ENCODE measurements at regions not wholly inside any gene's neighbourhood (a gene's known extent, or its start where the extent isn't known, plus 50 kb on each side); places are given as distances from the start of the nearest gene placed in this dataset.
"Not testable (repeated sequence)": the region's sequence is repeated elsewhere in the genome, so short reads cannot be mapped to it uniquely, and the experiment has no call there.

GRCh38 chr1:206297145-206298031, 94.0 kb downstream of the SRGAP2 start:
- H3K36me3 ChIP-seq (replicated peaks); in situ Hi-C loops (cut with MboI; ENCODE audit: low sequenced_read_pairs); DNase-seq (ENCODE audit: low spot score in 2 of 2); H3K4me3 ChIP-seq; H3K9me3 ChIP-seq; H3K27me3 ChIP-seq (ENCODE audit: low read depth); H3K4me1 ChIP-seq: not testable (repeated sequence)

- in situ Hi-C loops (cut with MboI; ENCODE audit: low sequenced_read_pairs); H3K36me3 ChIP-seq (replicated peaks); H3K4me1 ChIP-seq; H3K4me3 ChIP-seq; DNase-seq (ENCODE audit: low spot score in 2 of 2); H3K27me3 ChIP-seq (ENCODE audit: low read depth); H3K9me3 ChIP-seq: not testable (repeated sequence)
Observed at GRCh38 chr1:206298032-206298392, 94.7 kb downstream of the SRGAP2 start.

- H3K9me3 ChIP-seq; H3K36me3 ChIP-seq (replicated peaks); H3K4me3 ChIP-seq; H3K4me1 ChIP-seq; in situ Hi-C loops (cut with MboI; ENCODE audit: low sequenced_read_pairs); H3K27me3 ChIP-seq (ENCODE audit: low read depth); DNase-seq (ENCODE audit: low spot score in 2 of 2): not testable (repeated sequence)
Observed at GRCh38 chr1:206299181-206299791, 95.9 kb downstream of the SRGAP2 start.

GRCh38 chr1:206299942-206300341, 96.6 kb downstream of the SRGAP2 start:
- H3K4me3 ChIP-seq; DNase-seq (ENCODE audit: low spot score in 2 of 2); in situ Hi-C loops (cut with MboI; ENCODE audit: low sequenced_read_pairs); H3K27me3 ChIP-seq (ENCODE audit: low read depth); H3K4me1 ChIP-seq; H3K36me3 ChIP-seq (replicated peaks); H3K9me3 ChIP-seq: not testable (repeated sequence)

DNA sequence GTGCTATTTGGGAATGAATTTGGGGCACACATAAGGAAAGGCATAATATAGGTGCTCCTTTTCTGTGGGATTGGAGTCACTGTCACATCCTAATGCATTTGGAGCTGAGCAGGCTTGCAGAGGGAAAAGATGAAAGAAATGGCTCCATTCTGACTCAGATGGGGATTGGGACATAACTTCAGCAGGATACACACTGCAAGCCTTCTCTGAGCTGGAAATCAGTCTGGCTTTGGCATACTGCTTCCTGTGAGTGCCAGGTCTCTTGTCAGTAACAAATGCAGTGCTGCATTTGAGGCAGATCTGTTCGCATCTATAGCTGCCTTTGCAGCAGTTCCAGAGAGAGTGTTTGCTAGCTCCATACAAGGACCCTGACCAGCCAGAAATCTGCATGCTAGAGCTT, 98.7 kb downstream of the SRGAP2 start:
- H3K9me3 ChIP-seq; DNase-seq (ENCODE audit: low spot score in 2 of 2); H3K27me3 ChIP-seq (ENCODE audit: low read depth); H3K36me3 ChIP-seq (replicated peaks); in situ Hi-C loops (cut with MboI; ENCODE audit: low sequenced_read_pairs); H3K4me3 ChIP-seq; H3K4me1 ChIP-seq: not testable (repeated sequence)

GRCh38 chr1:206307442-206307841, 104.1 kb downstream of the SRGAP2 start:
- H3K27me3 ChIP-seq (ENCODE audit: low read depth); H3K4me3 ChIP-seq; H3K36me3 ChIP-seq (replicated peaks); H3K9me3 ChIP-seq; DNase-seq (ENCODE audit: low spot score in 2 of 2); in situ Hi-C loops (cut with MboI; ENCODE audit: low sequenced_read_pairs); H3K4me1 ChIP-seq: not testable (repeated sequence)

DNA sequence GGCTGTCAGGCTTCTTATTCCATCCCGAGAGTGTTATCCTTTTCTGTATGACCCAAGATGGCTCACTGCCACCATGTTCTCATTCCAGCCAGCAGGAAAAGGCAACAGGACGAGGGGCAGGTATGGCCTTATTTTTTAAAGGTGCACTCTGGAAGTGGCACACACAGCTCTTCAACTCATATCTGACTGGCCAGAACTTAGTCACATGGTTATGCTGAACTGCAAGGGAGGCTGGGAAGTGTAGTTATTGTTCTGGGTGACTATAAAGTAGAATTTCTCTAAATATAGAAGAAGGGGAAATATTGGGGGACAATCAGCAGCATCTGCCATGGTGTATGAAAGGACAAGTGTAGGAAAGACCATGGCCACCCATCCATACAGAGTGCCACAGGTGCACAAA, 107.6 kb downstream of the SRGAP2 start:
- in situ Hi-C loops (cut with MboI; ENCODE audit: low sequenced_read_pairs); H3K4me1 ChIP-seq; H3K27me3 ChIP-seq (ENCODE audit: low read depth); H3K9me3 ChIP-seq; DNase-seq (ENCODE audit: low spot score in 2 of 2); H3K36me3 ChIP-seq (replicated peaks); H3K4me3 ChIP-seq: not testable (repeated sequence)

DNA sequence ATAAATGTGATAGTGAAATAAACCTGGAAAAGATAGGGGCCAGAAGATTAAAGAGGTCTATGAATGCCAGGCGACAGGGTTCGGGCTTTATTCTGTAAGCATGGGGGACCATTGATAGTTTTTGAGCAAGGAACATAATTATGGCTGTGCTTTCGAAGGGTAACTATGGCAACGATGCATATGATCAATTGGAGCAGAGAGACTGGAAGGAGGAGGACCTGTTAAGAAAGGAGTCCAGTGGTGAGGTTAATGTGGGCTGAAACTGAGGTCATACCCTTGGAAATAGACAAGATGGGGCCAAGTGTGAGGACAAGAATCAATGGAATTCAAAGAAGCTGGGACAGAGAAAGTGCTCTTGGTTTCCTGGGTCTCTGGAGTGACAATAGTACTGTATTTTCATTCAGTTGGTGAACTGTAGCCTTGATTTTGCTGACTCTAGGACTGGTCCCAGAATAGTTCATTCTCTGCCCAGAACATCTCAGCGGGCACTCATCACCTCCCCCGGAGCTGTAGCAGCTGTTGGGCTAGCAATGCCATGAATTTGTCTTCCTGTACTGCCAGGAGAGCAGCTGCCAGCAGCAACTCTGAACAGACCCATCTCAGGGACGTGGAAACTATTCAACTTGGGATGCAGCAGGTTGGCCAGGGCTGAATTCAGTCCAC, 108.4 kb downstream of the SRGAP2 start:
- DNase-seq (ENCODE audit: low spot score in 2 of 2); H3K4me3 ChIP-seq; H3K9me3 ChIP-seq; H3K4me1 ChIP-seq; H3K36me3 ChIP-seq (replicated peaks); in situ Hi-C loops (cut with MboI; ENCODE audit: low sequenced_read_pairs); H3K27me3 ChIP-seq (ENCODE audit: low read depth): not testable (repeated sequence)

- DNase-seq (ENCODE audit: low spot score in 2 of 2); H3K4me3 ChIP-seq; H3K9me3 ChIP-seq; H3K27me3 ChIP-seq (ENCODE audit: low read depth); in situ Hi-C loops (cut with MboI; ENCODE audit: low sequenced_read_pairs); H3K36me3 ChIP-seq (replicated peaks); H3K4me1 ChIP-seq: not testable (repeated sequence)
Observed at GRCh38 chr1:206312274-206312665, 108.9 kb downstream of the SRGAP2 start.

GRCh38 chr1:206314951-206315636, 111.8 kb downstream of the SRGAP2 start:
- H3K4me3 ChIP-seq; H3K9me3 ChIP-seq; H3K4me1 ChIP-seq; in situ Hi-C loops (cut with MboI; ENCODE audit: low sequenced_read_pairs); H3K36me3 ChIP-seq (replicated peaks); DNase-seq (ENCODE audit: low spot score in 2 of 2); H3K27me3 ChIP-seq (ENCODE audit: low read depth): not testable (repeated sequence)

DNA sequence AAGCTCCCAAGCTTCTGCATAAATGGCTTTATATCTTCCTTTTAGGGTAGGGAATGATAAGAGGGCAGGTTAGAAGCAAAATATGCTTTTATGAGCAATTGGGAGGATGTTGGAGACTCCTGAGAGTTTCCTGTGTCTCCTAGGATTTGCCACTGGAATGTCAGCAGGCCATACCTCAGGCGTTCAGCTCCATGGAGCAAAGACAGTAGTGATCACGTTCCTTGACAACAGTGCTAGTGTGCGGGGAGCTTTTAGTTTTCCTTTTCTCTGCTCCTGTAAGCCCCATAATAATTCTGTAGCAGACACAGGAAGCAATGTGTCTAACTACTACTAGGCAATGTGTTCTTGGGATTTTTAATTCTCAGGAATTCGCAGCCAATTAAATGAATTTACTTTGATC, 113.6 kb downstream of the SRGAP2 start:
- in situ Hi-C loops (cut with MboI; ENCODE audit: low sequenced_read_pairs) = not testable (repeated sequence)

DNA sequence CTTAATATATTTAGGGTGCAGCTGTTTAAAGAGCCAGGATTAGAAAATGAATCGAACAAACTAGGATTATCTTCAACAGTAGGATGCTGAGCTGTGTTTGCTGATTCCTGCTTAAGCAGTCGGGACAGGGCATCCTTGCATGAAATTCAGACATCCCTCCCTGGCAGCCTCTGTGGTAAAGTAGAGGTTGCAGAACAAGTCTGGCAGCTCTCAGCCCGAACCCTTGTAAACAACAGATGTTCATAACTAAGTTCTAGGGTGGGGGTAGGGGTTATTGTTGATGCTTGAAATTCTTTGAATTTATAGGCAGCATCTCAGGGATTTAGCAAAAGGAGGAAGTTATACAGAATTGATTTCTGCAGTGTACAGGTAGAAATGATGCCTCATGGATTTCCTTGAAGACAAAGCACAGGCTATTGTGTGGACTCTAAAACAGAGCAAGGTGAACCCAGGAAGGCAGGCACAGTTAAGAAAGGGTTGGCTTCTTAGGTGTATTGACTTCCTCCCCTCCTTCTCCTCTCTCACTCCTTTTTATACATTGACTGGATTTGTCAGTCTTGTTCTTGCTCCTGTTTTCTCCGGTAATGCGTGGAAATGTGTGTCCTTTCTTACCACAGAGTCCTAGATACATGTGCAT, 114.7 kb downstream of the SRGAP2 start:
- H3K4me3 ChIP-seq; H3K4me1 ChIP-seq; H3K27me3 ChIP-seq (ENCODE audit: low read depth); H3K36me3 ChIP-seq (replicated peaks); in situ Hi-C loops (cut with MboI; ENCODE audit: low sequenced_read_pairs); H3K9me3 ChIP-seq; DNase-seq (ENCODE audit: low spot score in 2 of 2): not testable (repeated sequence)

More for the DNA sequence above, 113.6 kb downstream of the SRGAP2 start:
- H3K27me3 ChIP-seq (ENCODE audit: low read depth); H3K4me3 ChIP-seq; DNase-seq (ENCODE audit: low spot score in 2 of 2); H3K36me3 ChIP-seq (replicated peaks); H3K9me3 ChIP-seq; H3K4me1 ChIP-seq: not testable (repeated sequence)

DNA sequence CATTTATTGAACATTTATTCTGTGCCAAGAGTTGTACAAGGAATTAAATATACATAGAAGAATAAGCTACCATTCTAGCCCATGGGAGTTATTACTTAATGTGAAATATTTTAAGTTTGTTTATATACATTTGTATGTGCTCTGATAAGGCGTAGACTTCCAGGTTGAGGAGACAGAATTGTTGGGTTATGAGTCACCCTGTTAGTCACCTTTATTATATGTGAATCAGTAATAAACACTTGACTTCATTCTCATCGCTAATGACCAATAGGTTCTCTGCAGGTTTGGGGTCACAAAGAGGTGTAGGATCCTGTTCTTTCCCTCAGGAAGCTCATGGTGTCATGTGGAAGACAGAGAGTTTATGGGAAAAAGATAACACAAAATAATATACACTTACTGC, 116.9 kb downstream of the SRGAP2 start:
- H3K4me1 ChIP-seq; in situ Hi-C loops (cut with MboI; ENCODE audit: low sequenced_read_pairs); H3K9me3 ChIP-seq: not testable (repeated sequence)

More for the DNA sequence above, 116.9 kb downstream of the SRGAP2 start:
- DNase-seq (ENCODE audit: low spot score in 2 of 2); H3K27me3 ChIP-seq (ENCODE audit: low read depth); H3K4me3 ChIP-seq; H3K36me3 ChIP-seq (replicated peaks): not testable (repeated sequence)
